Activated naive CD4-positive, alpha-beta T cell treated with anti-CD3 and anti-CD28 coated beads, Interleukin-2, amount 50 U/mL, for 72 hours (primary cell): ENCODE measurements at regions not wholly inside any gene's neighbourhood (a gene's known extent, or its start where the extent isn't known, plus 50 kb on each side); places are given as distances from the start of the nearest gene placed in this dataset.
"Not testable (repeated sequence)": the region's sequence is repeated elsewhere in the genome, so short reads cannot be mapped to it uniquely, and the experiment has no call there.

Experiments
- ATAC-seq, 2 donors: fragments of 150-1000 bp; cut with Tn5 transposase; 2 replicates each; pipeline ENCODE4 v1.10.0; 2021; ENCODE audit warnings: mild to moderate bottlenecking in 2 of 2, moderate library complexity in 2 of 2
- DNase-seq, 2 donors: peaks; one replicate each; pipeline ENCODE4 v3.0.0; 2021 to 2022; ENCODE audit warnings: low spot score in 2 of 2
- H3K27ac Mint-ChIP-seq, 2 donors: one replicate each; pipeline ENCODE4 v1.8.0; 2022; ENCODE audit warnings: mild to moderate bottlenecking in 2 of 2, mixed read lengths in 2 of 2
- H3K36me3 Mint-ChIP-seq, 2 donors: one replicate each; pipeline ENCODE4 v1.8.0; 2022; ENCODE audit warnings: mixed read lengths in 2 of 2
- H3K9me3 Mint-ChIP-seq, 2 donors: one replicate each; pipeline ENCODE4 v1.8.0; 2022; ENCODE audit warnings: mixed read lengths in 2 of 2

DNA sequence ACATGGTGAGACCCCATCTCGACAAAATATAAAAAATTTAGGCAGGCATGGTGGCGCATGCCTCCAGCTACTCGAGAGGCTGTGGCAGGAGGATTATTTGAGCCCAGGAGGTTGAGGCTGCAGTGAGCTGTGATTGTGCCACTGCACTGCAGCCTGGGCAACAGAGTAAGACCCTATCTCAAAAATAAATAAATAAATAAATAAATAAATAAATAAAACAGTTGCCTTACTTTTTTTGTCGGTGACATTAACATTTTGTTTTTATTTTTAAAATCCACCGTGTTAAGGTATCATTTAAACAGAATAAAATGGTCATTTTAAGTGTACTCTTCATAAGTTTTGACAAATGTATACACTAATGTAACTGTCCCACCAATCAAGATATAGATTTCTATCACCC lies 57.0 kb downstream of the RASL11A start:
- ATAC-seq, result no peak
- Mint-ChIP-seq H3K9me3 (no peaks in the 10 kb centered on the region), H3K36me3 (no peaks in the 10 kb centered on the region)

DNA sequence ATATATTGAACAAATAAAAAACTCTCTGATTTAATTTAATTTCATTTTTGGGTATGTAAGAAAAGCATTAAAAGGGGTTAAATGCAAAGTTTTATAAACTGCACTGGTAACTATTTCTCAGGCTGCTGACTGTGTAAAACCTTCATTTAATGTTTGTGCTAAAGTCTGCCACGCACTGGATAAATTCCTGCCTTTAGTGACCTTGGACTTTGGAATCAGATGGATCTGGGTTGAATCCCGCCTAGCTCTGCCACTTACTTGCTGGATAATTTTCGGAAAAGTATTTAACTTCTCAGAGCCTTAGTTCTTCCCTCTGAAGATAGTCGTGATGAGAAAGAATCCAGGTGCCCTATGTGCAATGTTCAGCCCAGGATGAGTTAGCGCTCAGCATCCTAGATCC lies 58.6 kb downstream of the RASL11A start:
- Mint-ChIP-seq H3K36me3 (no peaks in the 10 kb centered on the region), H3K27ac (no peak overlapping the region), H3K9me3 (no peaks in the 10 kb centered on the region)

More for the DNA sequence above, 57.0 kb downstream of the RASL11A start:
- no peak for DNase-seq
- no peak overlapping the region for H3K27ac Mint-ChIP-seq

DNA sequence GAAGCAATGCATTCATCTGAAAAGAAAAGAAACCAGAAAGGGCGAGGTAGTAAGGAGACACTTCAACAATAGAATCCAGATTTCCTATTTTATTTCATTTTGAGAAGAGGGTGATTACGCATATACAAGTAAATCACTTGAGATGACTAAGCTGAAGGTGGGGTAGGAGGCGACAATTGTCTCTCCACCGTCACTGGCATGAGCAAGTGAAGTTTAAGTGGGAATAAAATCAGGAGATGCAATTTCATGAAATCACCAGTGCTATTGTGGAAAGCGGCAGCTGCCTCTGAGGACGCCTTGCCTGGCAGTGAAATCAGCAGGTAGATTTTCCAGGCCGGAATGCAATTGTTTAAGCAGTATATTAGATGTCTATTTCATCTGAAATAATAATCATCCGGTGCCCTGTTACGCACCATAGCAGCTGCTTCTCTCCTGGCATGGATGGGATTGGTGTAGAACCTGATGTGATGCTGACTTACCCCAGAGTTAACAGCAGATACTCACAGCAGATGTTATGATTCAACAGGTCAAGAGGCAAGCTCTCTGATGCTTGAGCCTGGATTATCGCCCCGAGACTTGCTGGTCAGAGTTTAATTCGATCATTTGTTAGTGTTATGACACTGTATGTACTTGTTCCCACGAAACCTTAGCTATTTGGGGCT lies 64.3 kb downstream of the RASL11A start:
- Mint-ChIP-seq H3K27ac (no peak overlapping the region), H3K36me3 (no peaks in the 10 kb centered on the region), H3K9me3 (no peaks in the 10 kb centered on the region)
- DNase-seq (no peak), ATAC-seq (no peak)

More for the DNA sequence above, 58.6 kb downstream of the RASL11A start:
- DNase-seq (no peak), ATAC-seq (no peak)

GRCh38 chr13:27336014-27336673 lies 65.5 kb downstream of the RASL11A start:
- Mint-ChIP-seq H3K27ac (peak overlapping the region; percentile 38 to 63), H3K36me3 (no peaks in the 10 kb centered on the region), H3K9me3 (no peaks in the 10 kb centered on the region)
- DNase-seq (no peak), ATAC-seq (no peak)

- DNase-seq (no peak), ATAC-seq (no peak)
- H3K27ac Mint-ChIP-seq, result no peak overlapping the region
- no peaks in the 10 kb centered on the region for H3K36me3 Mint-ChIP-seq
- H3K9me3 Mint-ChIP-seq, result no peaks in the 10 kb centered on the region
Measured at GRCh38 chr13:27338207-27338606, 67.6 kb downstream of the RASL11A start.

DNA sequence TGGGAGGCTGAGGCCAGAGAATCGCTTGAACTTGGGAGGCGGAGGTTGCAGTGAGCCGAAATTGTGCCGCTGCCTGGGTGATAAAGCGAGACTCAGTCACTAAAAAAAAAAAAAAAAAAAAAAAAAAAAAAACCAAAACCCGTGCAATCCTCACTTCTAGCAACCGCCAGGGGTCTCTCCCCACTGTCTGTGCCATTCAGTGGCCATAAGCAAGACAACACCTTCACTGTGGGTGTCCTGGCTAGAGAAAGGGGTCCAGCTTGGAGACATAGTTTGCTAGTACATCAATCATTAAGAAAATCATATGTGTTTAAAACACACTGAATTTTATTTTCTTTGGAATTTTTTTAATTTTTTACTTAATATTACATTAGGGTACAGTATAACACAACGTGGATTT lies 68.2 kb downstream of the RASL11A start:
- peak in 1 of 2 donors; percentile 44 for ATAC-seq

GRCh38 chr13:27339299-27339698 lies 68.7 kb downstream of the RASL11A start:
- ATAC-seq, result peak; percentile 67 to 76
- no peak overlapping the region for H3K27ac Mint-ChIP-seq

More for the DNA sequence above, 68.2 kb downstream of the RASL11A start:
- Mint-ChIP-seq H3K36me3 (no peaks in the 10 kb centered on the region), H3K9me3 (no peaks in the 10 kb centered on the region), H3K27ac (no peak overlapping the region)
- no peak for DNase-seq

GRCh38 chr13:27341616-27342015 lies 71.0 kb downstream of the RASL11A start:
- no peaks in the 10 kb centered on the region for H3K36me3 Mint-ChIP-seq
- ATAC-seq, result no peak
- H3K27ac Mint-ChIP-seq, result no peak overlapping the region
- no peaks in the 10 kb centered on the region for H3K9me3 Mint-ChIP-seq
- no peak for DNase-seq

More at GRCh38 chr13:27339299-27339698, 68.7 kb downstream of the RASL11A start:
- no peaks in the 10 kb centered on the region for H3K9me3 Mint-ChIP-seq
- DNase-seq, result peak in 1 of 2 donors; percentile 30
- H3K36me3 Mint-ChIP-seq, result no peaks in the 10 kb centered on the region

DNA sequence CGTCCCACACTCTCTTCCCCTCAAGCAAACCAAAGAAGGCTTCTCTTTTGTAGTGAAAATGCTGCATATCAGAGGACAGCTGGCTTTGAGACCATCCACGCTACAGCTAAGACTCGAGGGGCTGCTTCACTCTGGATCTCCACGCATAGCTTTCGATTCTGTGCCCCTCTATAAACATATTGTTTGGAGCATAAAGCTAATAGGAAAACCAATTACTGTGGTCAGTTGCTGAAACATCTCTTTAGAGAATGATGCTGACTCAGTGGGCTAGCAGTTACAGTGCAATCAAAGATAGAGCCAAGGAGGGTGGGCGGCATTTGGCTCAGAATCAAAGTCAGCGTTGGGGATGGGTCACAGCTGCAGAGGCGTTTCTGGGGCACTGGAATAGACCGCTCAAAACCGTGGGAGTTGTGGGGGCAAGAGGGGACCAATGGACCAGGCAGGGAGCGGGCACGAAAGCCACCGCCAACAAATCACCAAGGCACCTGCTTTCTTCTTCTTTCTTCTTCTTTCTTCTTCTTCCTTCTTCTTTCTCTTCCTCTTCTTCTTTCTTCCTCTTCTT lies 76.7 kb downstream of the RASL11A start:
- ATAC-seq, result no peak
- H3K27ac Mint-ChIP-seq, result no peak overlapping the region
- no peak for DNase-seq
- peaks cover 0 to 5% of the 10 kb centered on the region in 2 donors for H3K9me3 Mint-ChIP-seq
- peaks cover 0 to 4% of the 10 kb centered on the region in 2 donors for H3K36me3 Mint-ChIP-seq

- peaks cover 0 to 5% of the 10 kb centered on the region in 2 donors for H3K9me3 Mint-ChIP-seq
- DNase-seq, result no peak
- ATAC-seq, result no peak
- H3K27ac Mint-ChIP-seq, result no peak overlapping the region
- peaks cover 0 to 4% of the 10 kb centered on the region in 2 donors for H3K36me3 Mint-ChIP-seq
Measured at GRCh38 chr13:27348461-27348860, 76.0 kb upstream of the GTF3A start.

DNA sequence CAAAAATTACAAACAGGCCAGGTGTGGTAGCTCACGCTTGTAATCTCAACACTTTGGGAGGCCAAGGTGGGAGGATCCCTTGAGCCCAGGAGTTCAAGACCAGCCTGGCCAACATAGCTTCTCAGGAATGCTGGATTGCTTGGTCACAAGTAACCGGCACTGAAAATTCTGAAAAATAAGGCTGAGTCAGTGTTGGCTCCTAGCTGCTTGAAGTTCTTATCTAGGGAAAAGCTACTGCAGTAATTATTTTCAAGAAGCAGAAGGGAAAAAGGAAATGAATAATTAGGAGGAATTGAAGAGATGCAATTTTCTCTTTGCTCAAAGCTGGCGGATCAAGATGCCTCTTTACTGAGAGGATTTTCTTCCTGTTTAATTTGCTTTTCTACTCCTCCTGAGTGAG lies 75.0 kb upstream of the GTF3A start:
- peaks cover 0 to 5% of the 10 kb centered on the region in 2 donors for H3K9me3 Mint-ChIP-seq
- peaks cover 0 to 4% of the 10 kb centered on the region in 2 donors for H3K36me3 Mint-ChIP-seq
- no peak overlapping the region for H3K27ac Mint-ChIP-seq
- ATAC-seq (no peak), DNase-seq (no peak)

GRCh38 chr13:27350825-27351224 lies 73.6 kb upstream of the GTF3A start:
- H3K27ac Mint-ChIP-seq, DNase-seq, ATAC-seq, H3K9me3 Mint-ChIP-seq, H3K36me3 Mint-ChIP-seq: not testable (repeated sequence)

DNA sequence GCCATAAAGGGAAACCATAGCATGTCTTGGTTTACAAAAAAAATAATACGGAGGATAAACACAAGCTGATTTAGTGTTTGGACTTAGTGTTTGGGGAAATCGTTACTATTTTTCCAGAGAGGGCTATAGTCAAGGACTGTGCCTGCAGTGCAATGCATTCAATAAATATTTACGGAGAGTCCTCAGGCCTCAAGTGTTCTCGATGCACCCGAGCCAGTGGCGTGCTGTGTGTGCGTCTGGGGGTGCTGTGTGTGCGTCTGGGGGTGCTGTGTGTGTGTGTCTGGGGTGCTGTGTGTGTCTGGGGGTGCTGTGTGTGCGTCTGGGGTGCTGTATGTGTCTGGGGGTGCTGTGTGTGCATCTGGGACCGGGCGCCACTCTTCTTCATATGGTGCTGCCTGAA lies 71.7 kb upstream of the GTF3A start:
- H3K27ac Mint-ChIP-seq, result peak overlapping the region in 1 of 2 donors; percentile 66
- peaks cover 0 to 5% of the 10 kb centered on the region in 2 donors for H3K9me3 Mint-ChIP-seq
- DNase-seq (no peak), ATAC-seq (no peak)
- H3K36me3 Mint-ChIP-seq, result peaks cover 0 to 4% of the 10 kb centered on the region in 2 donors

GRCh38 chr13:27353166-27353583 lies 71.2 kb upstream of the GTF3A start:
- Mint-ChIP-seq H3K27ac (peak overlapping the region in 1 of 2 donors; percentile 66), H3K9me3 (peaks cover 0 to 5% of the 10 kb centered on the region in 2 donors), H3K36me3 (peaks cover 0 to 4% of the 10 kb centered on the region in 2 donors)
- ATAC-seq (peak; percentile 89 to 97), DNase-seq (peak in 1 of 2 donors; percentile 54)

DNA sequence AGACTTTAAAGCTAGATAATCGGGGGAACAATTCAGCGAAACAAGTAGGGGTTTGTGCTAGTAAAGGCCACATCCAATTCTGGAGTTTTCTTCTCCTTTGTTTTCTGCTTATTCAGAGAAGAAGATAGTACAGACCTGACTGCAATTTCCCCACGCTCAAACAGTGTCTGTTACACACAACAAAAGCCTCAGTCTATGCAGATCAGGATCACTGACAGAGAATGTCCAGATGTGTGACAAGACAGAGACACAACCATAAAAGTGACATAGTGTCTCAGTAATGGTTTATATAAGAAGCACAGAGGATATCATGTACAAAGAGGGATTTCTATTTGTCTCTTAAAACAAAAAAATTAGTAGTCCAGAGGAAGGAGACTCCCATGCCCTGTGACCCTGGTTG lies 70.7 kb upstream of the GTF3A start:
- peaks cover 0 to 4% of the 10 kb centered on the region in 2 donors for H3K36me3 Mint-ChIP-seq
- peak overlapping the region in 1 of 2 donors; percentile 34 for H3K27ac Mint-ChIP-seq
- DNase-seq, result no peak
- ATAC-seq, result peak in 1 of 2 donors; percentile 27
- H3K9me3 Mint-ChIP-seq, result peaks cover 0 to 5% of the 10 kb centered on the region in 2 donors

DNA sequence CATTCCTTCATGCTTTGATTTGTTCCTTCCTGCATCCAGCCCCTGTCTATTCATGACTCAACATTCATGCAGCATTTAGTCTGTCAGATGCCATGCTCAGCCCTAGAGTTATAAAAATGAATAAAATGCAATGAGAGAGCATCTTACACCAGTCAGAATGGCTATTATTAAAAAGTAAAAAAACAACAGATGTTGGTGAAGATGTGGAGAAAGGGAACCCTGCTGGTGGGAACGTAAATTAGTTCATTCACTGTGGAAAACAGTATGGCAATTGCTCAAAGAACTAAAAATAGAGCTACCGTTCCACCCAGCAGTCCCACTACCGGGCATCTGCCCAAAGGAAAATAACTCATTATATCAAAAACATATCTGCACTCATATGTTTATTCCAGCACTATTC lies 70.0 kb upstream of the GTF3A start:
- DNase-seq (no peak), ATAC-seq (no peak)
- Mint-ChIP-seq H3K27ac (no peak overlapping the region), H3K36me3 (peaks cover 0 to 4% of the 10 kb centered on the region in 2 donors), H3K9me3 (peaks cover 0 to 5% of the 10 kb centered on the region in 2 donors)

DNA sequence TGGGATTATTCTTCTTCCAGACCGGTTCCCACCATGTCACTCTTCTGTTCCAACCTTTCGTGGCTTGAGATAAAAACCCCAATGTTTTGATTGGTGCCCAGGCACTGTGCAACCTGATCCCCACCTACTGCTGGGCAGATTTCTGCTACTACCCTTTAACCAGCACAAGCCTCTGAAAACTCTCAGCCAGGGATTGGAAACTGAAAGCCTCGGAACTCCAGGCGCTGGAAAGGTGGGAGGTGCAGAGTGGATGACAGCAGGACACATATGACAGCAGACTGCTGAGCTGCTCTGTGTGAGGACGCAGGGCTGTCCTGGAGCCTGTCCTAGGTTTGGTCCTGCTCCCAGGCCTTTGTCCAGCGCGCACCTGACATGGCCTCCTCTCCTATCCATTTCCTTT lies 68.5 kb upstream of the GTF3A start:
- ATAC-seq (no peak), DNase-seq (no peak)
- H3K27ac Mint-ChIP-seq, result no peak overlapping the region
- no peaks in the 10 kb centered on the region for H3K36me3 Mint-ChIP-seq
- H3K9me3 Mint-ChIP-seq, result no peaks in the 10 kb centered on the region
